ENCODE measurements at regions not wholly inside any gene's neighbourhood (a gene's known extent, or its start where the extent isn't known, plus 50 kb on each side); places are given as distances from the start of the nearest gene placed in this dataset.

- TF ChIP-seq CTCF (IDR thresholded peaks at IDR 0.05) (no peak), POLR2A (IDR thresholded peaks at IDR 0.05) (no peak)
Measured at GRCh38 chr13:105569816-105570215, 965.6 kb downstream of the EFNB2 start.
